ENCODE measurements at regions not wholly inside any gene's neighbourhood (a gene's known extent, or its start where the extent isn't known, plus 50 kb on each side); places are given as distances from the start of the nearest gene placed in this dataset.

DNA sequence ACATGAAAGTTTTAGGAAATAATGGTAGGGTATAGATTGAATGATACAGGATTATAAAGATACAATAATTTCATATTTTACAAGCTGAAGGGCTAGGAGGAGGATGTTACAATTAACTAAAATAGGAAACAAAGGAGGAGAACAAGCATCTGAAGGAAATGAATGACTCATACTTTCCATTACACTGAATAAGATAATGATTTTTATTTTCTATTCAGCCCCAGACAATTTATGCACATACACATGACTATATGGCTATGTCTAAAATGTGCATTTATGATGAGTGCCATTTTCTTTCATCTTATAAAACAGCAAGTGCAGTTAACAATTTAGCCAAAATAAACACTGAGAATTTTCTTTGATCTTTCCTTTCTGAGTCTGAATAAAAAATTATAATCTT lies 994.6 kb upstream of the ADGRB3 start (continued):
- TF ChIP-seq, protein P1, sequence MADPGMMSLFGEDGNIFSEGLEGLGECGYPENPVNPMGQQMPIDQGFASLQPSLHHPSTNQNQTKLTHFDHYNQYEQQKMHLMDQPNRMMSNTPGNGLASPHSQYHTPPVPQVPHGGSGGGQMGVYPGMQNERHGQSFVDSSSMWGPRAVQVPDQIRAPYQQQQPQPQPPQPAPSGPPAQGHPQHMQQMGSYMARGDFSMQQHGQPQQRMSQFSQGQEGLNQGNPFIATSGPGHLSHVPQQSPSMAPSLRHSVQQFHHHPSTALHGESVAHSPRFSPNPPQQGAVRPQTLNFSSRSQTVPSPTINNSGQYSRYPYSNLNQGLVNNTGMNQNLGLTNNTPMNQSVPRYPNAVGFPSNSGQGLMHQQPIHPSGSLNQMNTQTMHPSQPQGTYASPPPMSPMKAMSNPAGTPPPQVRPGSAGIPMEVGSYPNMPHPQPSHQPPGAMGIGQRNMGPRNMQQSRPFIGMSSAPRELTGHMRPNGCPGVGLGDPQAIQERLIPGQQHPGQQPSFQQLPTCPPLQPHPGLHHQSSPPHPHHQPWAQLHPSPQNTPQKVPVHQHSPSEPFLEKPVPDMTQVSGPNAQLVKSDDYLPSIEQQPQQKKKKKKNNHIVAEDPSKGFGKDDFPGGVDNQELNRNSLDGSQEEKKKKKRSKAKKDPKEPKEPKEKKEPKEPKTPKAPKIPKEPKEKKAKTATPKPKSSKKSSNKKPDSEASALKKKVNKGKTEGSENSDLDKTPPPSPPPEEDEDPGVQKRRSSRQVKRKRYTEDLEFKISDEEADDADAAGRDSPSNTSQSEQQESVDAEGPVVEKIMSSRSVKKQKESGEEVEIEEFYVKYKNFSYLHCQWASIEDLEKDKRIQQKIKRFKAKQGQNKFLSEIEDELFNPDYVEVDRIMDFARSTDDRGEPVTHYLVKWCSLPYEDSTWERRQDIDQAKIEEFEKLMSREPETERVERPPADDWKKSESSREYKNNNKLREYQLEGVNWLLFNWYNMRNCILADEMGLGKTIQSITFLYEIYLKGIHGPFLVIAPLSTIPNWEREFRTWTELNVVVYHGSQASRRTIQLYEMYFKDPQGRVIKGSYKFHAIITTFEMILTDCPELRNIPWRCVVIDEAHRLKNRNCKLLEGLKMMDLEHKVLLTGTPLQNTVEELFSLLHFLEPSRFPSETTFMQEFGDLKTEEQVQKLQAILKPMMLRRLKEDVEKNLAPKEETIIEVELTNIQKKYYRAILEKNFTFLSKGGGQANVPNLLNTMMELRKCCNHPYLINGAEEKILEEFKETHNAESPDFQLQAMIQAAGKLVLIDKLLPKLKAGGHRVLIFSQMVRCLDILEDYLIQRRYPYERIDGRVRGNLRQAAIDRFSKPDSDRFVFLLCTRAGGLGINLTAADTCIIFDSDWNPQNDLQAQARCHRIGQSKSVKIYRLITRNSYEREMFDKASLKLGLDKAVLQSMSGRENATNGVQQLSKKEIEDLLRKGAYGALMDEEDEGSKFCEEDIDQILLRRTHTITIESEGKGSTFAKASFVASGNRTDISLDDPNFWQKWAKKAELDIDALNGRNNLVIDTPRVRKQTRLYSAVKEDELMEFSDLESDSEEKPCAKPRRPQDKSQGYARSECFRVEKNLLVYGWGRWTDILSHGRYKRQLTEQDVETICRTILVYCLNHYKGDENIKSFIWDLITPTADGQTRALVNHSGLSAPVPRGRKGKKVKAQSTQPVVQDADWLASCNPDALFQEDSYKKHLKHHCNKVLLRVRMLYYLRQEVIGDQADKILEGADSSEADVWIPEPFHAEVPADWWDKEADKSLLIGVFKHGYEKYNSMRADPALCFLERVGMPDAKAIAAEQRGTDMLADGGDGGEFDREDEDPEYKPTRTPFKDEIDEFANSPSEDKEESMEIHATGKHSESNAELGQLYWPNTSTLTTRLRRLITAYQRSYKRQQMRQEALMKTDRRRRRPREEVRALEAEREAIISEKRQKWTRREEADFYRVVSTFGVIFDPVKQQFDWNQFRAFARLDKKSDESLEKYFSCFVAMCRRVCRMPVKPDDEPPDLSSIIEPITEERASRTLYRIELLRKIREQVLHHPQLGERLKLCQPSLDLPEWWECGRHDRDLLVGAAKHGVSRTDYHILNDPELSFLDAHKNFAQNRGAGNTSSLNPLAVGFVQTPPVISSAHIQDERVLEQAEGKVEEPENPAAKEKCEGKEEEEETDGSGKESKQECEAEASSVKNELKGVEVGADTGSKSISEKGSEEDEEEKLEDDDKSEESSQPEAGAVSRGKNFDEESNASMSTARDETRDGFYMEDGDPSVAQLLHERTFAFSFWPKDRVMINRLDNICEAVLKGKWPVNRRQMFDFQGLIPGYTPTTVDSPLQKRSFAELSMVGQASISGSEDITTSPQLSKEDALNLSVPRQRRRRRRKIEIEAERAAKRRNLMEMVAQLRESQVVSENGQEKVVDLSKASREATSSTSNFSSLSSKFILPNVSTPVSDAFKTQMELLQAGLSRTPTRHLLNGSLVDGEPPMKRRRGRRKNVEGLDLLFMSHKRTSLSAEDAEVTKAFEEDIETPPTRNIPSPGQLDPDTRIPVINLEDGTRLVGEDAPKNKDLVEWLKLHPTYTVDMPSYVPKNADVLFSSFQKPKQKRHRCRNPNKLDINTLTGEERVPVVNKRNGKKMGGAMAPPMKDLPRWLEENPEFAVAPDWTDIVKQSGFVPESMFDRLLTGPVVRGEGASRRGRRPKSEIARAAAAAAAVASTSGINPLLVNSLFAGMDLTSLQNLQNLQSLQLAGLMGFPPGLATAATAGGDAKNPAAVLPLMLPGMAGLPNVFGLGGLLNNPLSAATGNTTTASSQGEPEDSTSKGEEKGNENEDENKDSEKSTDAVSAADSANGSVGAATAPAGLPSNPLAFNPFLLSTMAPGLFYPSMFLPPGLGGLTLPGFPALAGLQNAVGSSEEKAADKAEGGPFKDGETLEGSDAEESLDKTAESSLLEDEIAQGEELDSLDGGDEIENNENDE (IDR thresholded peaks at IDR 0.05; ENCODE audit: insufficient replicate concordance, low read length), result no peak
- TF ChIP-seq EP300 (IDR thresholded peaks at IDR 0.05; ENCODE audit: borderline replicate concordance in 1 of 2, low read depth in 2 of 2, low read length in 2 of 2) (no peak), RFX5 (IDR thresholded peaks at IDR 0.05; ENCODE audit: borderline replicate concordance, low read depth, low read length) (no peak), RNF2 (IDR thresholded peaks at IDR 0.05; ENCODE audit: borderline replicate concordance, low read depth, low read length, missing control alignments, poor library complexity, severe bottlenecking) (no peak), CEBPB (IDR thresholded peaks at IDR 0.05; ENCODE audit: low read depth, low read length) (no peak), HDAC6 (IDR thresholded peaks at IDR 0.05; ENCODE audit: low read depth, low read length) (no peak), EGR1 (IDR thresholded peaks at IDR 0.05; ENCODE audit: borderline replicate concordance, low read depth, low read length) (no peak)

Data from H1 (cell line).